ENCODE measurements at regions not wholly inside any gene's neighbourhood (a gene's known extent, or its start where the extent isn't known, plus 50 kb on each side); places are given as distances from the start of the nearest gene placed in this dataset.

DNA sequence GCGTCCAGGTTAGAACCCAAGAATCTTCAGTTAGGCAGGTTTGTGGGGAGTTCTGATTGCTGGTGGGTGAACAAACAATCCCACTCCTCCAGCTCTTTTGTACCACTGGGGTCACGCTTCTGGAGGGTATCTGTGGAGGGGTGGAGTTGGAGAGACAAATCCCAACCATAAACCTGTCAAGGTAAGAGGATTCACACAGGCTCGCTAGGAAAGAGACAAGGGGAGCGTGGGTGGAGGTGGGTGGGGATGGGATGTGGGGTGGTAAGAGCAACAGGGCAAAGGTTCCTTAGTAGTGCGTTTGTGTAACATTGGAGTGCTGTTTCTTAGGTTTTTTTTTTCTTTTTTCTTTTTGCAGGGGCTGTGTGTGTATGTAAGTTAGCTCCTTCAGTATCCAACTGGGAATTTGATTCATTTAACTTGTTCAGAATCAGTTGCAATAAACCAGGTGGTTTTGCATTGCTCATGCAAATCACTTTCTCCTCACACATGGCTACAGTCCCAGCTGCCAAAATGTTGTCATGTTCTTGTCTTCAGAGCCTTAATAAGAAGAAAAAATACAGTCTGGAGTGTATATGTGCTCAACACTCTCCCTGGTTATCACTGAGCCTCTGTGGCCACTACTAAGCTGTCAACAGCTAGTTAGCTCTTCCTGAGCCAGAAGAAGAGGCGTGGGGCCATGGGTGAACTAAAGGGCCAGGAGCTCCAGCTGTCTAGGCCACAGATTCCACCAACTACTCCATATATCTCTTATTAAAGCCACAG lies 164.0 kb upstream of the RAD23B start:
- DNase-seq (ENCODE audit: low spot score) = no peak

GRCh38 chr9:107119735-107120134 lies 163.3 kb upstream of the RAD23B start:
- DNase-seq (ENCODE audit: low spot score) = no peak

- no peak for DNase-seq (ENCODE audit: low spot score)
Measured at GRCh38 chr9:107123389-107123788, 159.7 kb upstream of the RAD23B start.

DNA sequence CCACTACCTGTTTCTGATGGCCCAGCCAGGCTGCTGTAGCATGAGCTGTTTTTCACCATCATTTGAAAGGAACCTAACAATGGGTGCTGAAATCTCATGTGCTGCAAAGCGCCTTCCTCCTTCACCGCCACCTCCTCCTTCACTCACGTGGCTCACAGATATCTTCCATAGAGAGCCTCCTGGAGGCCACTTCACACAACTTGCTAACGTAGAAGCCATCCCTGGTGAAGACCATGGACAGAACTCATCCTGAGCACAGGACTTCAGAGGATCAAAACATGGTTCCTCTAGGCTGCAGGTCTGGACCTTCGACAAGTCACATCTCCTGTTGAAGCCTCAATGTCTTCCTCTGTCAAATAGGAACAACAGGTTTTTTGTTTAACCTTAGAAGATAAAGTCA lies 155.5 kb upstream of the RAD23B start:
- no peak for DNase-seq (ENCODE audit: low spot score)

DNA sequence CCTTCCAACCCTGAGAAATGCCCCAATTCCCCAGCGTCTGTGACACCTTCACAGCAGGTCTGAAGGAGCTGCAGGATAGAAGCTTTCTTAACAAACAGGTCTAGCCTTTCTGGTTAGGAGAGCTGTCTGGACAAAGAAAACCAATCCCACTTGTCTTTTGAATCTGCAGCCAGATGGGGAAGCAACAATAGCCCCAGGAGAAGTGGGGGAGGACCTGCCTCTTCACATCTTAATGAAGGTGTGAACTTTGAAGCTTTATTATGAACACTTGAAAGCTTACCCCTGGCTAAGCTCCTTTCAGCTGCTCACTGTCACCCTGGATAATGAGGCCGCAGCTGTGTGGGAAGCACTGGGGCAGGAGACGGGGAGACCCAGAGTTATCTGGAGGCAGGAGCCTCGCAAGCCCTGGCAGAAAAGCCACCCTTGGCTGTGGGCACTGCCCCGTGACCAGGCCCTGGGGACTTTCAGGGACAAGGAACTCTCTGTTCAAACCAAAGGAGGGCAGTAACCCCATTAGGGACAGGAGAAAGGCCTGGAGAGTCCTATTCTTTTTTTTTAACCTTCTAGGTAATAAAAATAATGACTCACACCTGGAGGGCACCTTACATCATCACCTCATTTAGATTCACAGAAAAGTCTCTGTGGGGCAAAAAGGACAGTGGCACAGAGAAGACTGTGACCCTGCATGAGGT lies 151.8 kb upstream of the RAD23B start:
- no peak for DNase-seq (ENCODE audit: low spot score)

DNA sequence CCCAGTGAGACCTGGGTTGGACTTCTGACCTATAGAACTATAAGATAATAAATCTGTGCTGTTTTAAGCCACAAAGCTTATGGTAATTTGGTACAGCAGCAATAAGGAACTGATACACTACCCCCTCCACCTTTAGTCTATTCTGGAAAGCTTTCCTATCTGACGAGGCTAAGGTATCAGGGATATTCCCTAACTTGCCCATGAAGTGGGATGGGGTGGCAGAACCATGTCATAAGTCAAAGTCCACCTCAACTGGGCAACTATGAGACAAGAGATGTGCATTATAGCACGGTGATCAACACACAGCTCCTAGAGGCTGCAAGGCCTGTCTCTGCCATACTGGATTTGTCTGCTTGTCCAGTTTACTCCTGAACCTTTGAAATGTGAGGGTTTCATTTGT lies 146.8 kb upstream of the RAD23B start:
- no peak for DNase-seq (ENCODE audit: low spot score)

GRCh38 chr9:107137495-107138202 lies 145.4 kb upstream of the RAD23B start:
- DNase-seq (ENCODE audit: low spot score) = peak; percentile 58

GRCh38 chr9:107138261-107138992 lies 144.7 kb upstream of the RAD23B start:
- no peak for DNase-seq (ENCODE audit: low spot score)

DNA sequence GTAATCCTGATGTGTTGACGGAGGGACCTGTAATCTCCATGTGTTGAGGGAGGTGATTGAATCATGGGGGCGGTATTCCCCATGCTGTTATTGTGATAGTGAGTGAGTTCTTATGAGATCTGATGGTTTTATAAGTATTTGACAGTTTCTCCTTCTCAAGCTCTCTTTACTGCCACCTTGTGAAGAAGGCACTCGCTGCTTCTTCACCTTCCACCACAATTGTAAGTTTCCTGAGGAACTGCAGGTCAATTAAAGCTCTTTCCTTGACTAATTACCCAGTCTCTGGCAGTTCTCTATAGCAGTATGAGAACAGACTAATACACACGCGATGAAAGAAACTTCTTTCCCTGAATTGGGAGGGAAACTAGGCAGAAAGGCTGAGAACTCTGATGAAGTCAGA lies 141.1 kb upstream of the RAD23B start:
- no peak for DNase-seq (ENCODE audit: low spot score)

DNA sequence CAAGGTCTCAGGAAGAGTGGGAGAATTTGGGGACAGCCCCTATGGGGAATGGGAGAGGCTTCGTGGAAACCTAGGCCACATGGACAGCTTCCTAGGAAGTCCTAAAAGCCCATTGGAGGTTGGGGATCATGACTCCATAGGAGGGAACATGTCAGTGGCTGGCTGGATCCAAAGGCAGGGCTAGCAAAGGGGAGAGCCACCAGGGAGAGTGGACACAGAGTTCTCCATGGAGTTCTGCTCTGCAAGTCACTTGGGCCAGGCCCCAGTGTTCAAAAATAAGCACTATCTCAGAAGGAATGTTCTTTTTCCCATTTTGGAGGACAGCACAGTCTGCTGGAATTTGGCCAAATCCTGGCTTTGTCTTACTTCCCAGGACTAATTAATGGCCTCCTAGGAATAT lies 140.6 kb upstream of the RAD23B start:
- DNase-seq (ENCODE audit: low spot score) = no peak

GRCh38 chr9:107142896-107143603 lies 140.0 kb upstream of the RAD23B start:
- no peak for DNase-seq (ENCODE audit: low spot score)

GRCh38 chr9:107144475-107144874 lies 138.6 kb upstream of the RAD23B start:
- DNase-seq (ENCODE audit: low spot score) = no peak

DNA sequence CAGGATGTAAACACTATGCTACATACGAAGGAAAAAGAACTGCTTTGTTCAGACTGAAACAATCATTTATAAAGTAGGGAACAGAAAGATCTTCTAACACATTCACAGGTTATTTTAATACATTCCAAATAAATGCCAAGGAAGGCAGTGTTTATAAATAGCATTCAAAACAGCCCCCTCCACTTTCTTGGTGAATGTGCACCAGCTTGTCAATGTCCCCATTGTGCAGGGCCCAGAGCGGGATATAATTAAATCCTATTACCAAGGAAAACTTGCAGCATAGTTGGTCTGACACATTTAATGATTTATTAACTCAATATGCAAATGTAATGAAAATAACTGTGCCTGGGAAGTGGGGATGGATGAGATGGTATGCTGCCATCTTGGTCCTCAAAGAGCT lies 135.9 kb upstream of the RAD23B start:
- no peak for DNase-seq (ENCODE audit: low spot score)

GRCh38 chr9:107148216-107148615 lies 134.9 kb upstream of the RAD23B start:
- DNase-seq (ENCODE audit: low spot score) = no peak

GRCh38 chr9:107149756-107150155 lies 133.3 kb upstream of the RAD23B start:
- no peak for DNase-seq (ENCODE audit: low spot score)

DNA sequence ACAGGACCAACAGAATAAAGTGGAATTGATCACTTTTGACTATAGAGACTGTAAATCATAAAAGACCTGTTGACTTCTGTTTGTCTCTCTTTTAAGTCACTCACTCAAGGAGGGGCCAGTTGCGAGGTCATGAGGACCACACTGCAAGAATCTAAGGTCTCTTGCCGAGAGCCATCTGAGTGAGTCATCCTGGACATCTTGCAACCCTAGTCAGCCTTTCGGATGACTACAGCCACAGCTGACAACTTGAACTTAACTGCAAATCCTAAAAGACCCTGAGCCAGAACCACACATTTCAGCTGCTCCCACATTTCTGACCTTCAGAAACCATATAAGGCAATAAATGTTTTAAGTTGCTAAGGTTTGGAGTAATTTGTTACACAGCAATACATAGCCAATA lies 129.7 kb upstream of the RAD23B start:
- DNase-seq (ENCODE audit: low spot score) = no peak

DNA sequence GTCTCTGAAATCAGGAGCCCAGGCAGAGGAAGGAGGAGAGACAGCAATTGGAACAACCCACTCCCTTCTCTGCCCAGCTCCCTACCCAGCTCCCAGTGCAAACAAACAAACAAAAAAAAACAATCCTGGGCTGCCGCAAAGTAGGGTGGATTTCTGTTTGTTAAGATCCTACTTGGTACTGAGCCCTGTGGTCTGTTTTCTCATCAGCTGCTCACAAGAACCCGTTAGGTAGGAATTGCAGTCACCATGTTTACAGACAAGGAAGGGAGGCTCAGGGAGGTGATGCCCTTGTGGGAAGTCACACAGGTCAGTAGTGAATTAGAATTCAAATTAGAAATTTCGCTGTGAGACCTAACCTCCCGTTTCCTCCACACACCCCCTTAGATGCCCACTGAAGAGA lies 128.8 kb upstream of the RAD23B start:
- no peak for DNase-seq (ENCODE audit: low spot score)

DNA sequence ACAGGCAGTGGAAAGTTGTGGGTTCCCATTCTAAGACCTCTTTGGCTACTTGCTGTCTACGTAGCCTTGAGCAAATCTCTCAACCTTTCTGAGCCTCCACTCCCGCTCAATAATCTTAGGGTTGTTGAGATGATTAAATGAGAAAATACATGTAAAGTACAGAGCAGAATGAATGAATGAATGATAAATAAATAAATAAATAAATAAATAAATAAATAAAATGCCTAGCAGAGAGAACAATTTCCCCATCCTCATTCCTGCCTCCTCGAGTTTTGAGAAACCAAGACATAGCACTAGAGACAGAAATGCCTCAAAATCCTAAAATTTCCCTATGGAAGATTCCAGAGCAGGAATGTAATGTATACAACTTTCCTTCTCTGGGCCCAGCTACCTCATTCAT lies 128.3 kb upstream of the RAD23B start:
- DNase-seq (ENCODE audit: low spot score) = no peak

DNA sequence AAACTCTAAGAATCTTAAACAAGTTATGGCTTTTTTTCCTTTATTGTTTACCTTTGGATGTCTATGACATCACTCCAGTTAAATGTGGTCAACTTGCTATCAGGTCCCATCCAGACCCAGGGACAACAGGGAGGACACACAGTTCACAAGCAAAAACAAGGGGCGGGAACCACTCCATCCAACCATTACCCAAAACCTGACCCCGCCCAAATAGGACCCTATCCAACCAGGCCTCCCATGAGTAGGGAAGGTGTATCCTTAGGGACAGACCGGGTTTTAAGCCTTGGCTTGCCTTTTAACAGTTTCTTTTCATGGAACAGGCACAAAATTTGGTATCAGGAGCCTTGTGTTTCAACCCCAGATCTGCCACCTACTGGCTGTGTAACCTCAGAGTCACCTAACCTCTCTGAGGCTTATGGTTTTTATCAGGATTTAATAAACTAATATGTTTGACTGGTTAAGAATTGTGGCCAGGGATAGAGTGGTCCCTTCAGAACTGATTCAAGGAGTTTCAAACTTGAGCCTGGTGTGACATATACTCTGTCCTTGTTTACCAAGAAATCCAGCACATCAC lies 127.7 kb upstream of the RAD23B start:
- no peak for DNase-seq (ENCODE audit: low spot score)

DNA sequence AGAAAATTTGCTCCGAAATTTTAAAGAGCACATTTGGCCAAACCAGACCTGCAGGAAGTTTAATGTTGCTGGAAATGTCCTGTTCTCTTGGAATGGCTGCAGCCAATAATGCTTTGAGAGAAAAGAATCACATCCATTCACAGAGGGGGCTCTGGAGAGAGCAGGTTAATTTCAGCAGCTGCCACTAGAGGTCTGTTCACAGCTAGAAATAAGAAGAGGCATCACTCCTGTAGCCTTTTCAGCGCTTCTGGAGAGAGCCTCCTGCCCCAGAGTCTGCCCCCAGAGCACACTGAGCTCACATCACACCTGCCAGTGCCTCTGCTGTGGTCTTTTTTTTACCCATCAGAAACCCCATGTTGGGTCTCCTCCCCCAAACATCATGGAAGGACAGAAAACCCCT lies 124.8 kb upstream of the RAD23B start:
- peak; percentile 26 for DNase-seq (ENCODE audit: low spot score)

DNA sequence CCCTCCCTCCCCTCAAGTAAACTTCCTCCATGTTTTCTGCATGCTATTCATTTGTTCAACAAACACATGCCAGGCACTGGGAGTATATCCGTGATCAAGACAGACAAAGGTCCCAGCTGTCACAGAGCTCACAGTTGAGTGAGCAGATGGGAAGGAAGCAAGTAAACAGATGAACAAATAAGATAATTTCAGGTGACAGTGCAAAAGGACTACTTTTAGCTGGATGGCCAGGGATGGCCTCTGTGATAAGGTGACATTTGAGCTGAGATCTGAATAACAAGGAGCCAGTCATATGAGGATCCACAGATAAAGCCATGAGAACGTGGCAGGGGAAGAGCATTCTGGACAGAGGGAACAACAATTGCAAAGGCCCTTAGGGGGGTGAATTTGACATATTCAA lies 121.7 kb upstream of the RAD23B start:
- DNase-seq (ENCODE audit: low spot score) = no peak

GRCh38 chr9:107163370-107163769 lies 119.7 kb upstream of the RAD23B start:
- no peak for DNase-seq (ENCODE audit: low spot score)

Data from AG08396 (cell line).